ENCODE measurements at regions not wholly inside any gene's neighbourhood (a gene's known extent, or its start where the extent isn't known, plus 50 kb on each side); places are given as distances from the start of the nearest gene placed in this dataset.
"Not testable (repeated sequence)": the region's sequence is repeated elsewhere in the genome, so short reads cannot be mapped to it uniquely, and the experiment has no call there.

GRCh38 chr12:22826026-22826425 is 201.1 kb downstream of the ETNK1 start:
- Histone ChIP-seq H3K79me2 (ENCODE audit: control insufficient read depth, insufficient read depth, low read length) (no peaks in the 10 kb centered on the region), H3K27ac (ENCODE audit: insufficient read depth, low read length) (no peak overlapping the region), H3K9me3 (ENCODE audit: control insufficient read depth, insufficient read depth, low read depth, low read length) (no peaks in the 10 kb centered on the region), H4K20me1 (ENCODE audit: control insufficient read depth, extremely low read depth, insufficient read depth, low read length) (no peaks in the 10 kb centered on the region), H3K27me3 (ENCODE audit: control insufficient read depth, insufficient read depth, low read length) (no peaks in the 10 kb centered on the region), H3K36me3 (ENCODE audit: control insufficient read depth, insufficient read depth, low read length) (no peaks in the 10 kb centered on the region), H2AFZ (ENCODE audit: low read length) (no peak overlapping the region), H3K4me1 (ENCODE audit: control insufficient read depth, extremely low read depth, insufficient read depth, low read length) (no peaks in the 10 kb centered on the region), H3K4me2 (ENCODE audit: extremely low read depth, insufficient read depth, low read length) (no peak overlapping the region), H3K4me3 (replicated peaks in 1 of 4; ENCODE audit: control extremely low read depth in 1 of 4, insufficient read depth in 1 of 4, low read depth in 3 of 4, low read length in 4 of 4) (no peak overlapping the region), H3K9ac (ENCODE audit: insufficient read depth, low read length) (no peak overlapping the region)
- TF ChIP-seq, protein P1, sequence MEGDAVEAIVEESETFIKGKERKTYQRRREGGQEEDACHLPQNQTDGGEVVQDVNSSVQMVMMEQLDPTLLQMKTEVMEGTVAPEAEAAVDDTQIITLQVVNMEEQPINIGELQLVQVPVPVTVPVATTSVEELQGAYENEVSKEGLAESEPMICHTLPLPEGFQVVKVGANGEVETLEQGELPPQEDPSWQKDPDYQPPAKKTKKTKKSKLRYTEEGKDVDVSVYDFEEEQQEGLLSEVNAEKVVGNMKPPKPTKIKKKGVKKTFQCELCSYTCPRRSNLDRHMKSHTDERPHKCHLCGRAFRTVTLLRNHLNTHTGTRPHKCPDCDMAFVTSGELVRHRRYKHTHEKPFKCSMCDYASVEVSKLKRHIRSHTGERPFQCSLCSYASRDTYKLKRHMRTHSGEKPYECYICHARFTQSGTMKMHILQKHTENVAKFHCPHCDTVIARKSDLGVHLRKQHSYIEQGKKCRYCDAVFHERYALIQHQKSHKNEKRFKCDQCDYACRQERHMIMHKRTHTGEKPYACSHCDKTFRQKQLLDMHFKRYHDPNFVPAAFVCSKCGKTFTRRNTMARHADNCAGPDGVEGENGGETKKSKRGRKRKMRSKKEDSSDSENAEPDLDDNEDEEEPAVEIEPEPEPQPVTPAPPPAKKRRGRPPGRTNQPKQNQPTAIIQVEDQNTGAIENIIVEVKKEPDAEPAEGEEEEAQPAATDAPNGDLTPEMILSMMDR (conservative IDR thresholded peaks at IDR 0.05 in 1 of 2, IDR thresholded peaks at IDR 0.05 in 1 of 2; ENCODE audit: low read depth in 1 of 2, low read length in 2 of 2): no peak
- TF ChIP-seq EZH2 (IDR thresholded peaks at IDR 0.05; ENCODE audit: low read length, missing control alignments): no peak
- DNase-seq (ENCODE audit: low read depth in 2 of 2): no peak

DNA sequence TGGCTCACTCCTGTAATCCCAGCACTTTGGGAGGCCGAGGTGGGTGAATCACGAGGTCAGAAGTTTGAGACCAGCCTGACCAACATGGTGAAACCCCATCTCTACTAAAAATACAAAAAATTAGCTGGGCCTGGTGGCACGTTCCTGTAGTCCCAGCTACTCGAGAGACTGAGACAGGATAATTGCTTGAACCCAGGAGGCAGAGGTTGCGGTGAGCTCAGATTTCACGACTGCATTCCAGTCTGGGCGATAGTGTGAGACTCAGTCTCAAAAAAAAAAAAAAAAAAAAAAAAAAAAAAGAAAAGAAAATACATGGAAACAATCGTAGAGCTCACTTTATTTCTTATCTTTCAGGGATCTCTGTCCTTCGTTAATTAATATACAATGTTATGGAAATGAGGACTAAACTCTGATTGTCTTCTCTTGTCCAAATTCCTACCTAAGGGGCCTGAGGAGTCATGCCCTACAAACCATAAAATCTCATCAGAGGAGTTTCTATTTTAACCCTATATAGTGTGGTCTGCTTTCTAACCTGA is 201.5 kb downstream of the ETNK1 start:
- not testable (repeated sequence) for H4K20me1 ChIP-seq (ENCODE audit: control insufficient read depth, extremely low read depth, insufficient read depth, low read length); H3K36me3 ChIP-seq (ENCODE audit: control insufficient read depth, insufficient read depth, low read length); H3K27me3 ChIP-seq (ENCODE audit: control insufficient read depth, insufficient read depth, low read length); H3K4me3 ChIP-seq (replicated peaks in 1 of 4; ENCODE audit: control extremely low read depth in 1 of 4, insufficient read depth in 1 of 4, low read depth in 3 of 4, low read length in 4 of 4); H3K4me1 ChIP-seq (ENCODE audit: control insufficient read depth, extremely low read depth, insufficient read depth, low read length); H3K27ac ChIP-seq (ENCODE audit: insufficient read depth, low read length); H3K79me2 ChIP-seq (ENCODE audit: control insufficient read depth, insufficient read depth, low read length); H3K9me3 ChIP-seq (ENCODE audit: control insufficient read depth, insufficient read depth, low read depth, low read length); DNase-seq (ENCODE audit: low read depth in 2 of 2); H3K9ac ChIP-seq (ENCODE audit: insufficient read depth, low read length); H2AFZ ChIP-seq (ENCODE audit: low read length); H3K4me2 ChIP-seq (ENCODE audit: extremely low read depth, insufficient read depth, low read length)

DNA sequence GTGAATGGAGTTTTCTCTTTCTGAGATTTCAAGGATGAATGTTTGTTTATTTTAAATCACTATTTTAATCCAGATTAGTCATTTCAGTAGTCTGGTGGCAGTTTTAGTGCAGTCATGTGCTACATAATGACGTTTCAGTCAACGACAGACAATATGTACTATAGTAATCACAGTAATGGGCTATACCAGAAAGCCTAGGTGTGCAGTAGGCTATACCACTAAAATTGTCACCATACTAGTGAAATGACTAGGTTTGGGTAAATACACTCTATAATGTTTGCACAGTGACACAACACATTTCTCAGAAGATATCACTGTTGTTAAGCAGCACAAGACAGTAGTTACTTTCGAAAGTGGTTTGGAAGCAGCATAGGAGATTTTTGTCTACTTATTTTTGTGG is 203.1 kb downstream of the ETNK1 start:
- Histone ChIP-seq H3K4me1 (ENCODE audit: control insufficient read depth, extremely low read depth, insufficient read depth, low read length) (no peaks in the 10 kb centered on the region), H3K27ac (ENCODE audit: insufficient read depth, low read length) (no peak overlapping the region), H3K4me3 (replicated peaks in 1 of 4; ENCODE audit: control extremely low read depth in 1 of 4, insufficient read depth in 1 of 4, low read depth in 3 of 4, low read length in 4 of 4) (no peak overlapping the region), H4K20me1 (ENCODE audit: control insufficient read depth, extremely low read depth, insufficient read depth, low read length) (no peaks in the 10 kb centered on the region), H3K79me2 (ENCODE audit: control insufficient read depth, insufficient read depth, low read length) (no peaks in the 10 kb centered on the region), H3K9ac (ENCODE audit: insufficient read depth, low read length) (no peak overlapping the region), H3K9me3 (ENCODE audit: control insufficient read depth, insufficient read depth, low read depth, low read length) (no peaks in the 10 kb centered on the region), H3K4me2 (ENCODE audit: extremely low read depth, insufficient read depth, low read length) (no peak overlapping the region), H2AFZ (ENCODE audit: low read length) (no peak overlapping the region), H3K27me3 (ENCODE audit: control insufficient read depth, insufficient read depth, low read length) (no peaks in the 10 kb centered on the region), H3K36me3 (ENCODE audit: control insufficient read depth, insufficient read depth, low read length) (no peaks in the 10 kb centered on the region)
- no peak for DNase-seq (ENCODE audit: low read depth in 2 of 2)
- TF ChIP-seq, protein P1 (conservative IDR thresholded peaks at IDR 0.05 in 1 of 2, IDR thresholded peaks at IDR 0.05 in 1 of 2; ENCODE audit: low read depth in 1 of 2, low read length in 2 of 2): no peak
- TF ChIP-seq EZH2 (IDR thresholded peaks at IDR 0.05; ENCODE audit: low read length, missing control alignments): no peak
